ENCODE measurements at regions not wholly inside any gene's neighbourhood (a gene's known extent, or its start where the extent isn't known, plus 50 kb on each side); places are given as distances from the start of the nearest gene placed in this dataset.

DNA sequence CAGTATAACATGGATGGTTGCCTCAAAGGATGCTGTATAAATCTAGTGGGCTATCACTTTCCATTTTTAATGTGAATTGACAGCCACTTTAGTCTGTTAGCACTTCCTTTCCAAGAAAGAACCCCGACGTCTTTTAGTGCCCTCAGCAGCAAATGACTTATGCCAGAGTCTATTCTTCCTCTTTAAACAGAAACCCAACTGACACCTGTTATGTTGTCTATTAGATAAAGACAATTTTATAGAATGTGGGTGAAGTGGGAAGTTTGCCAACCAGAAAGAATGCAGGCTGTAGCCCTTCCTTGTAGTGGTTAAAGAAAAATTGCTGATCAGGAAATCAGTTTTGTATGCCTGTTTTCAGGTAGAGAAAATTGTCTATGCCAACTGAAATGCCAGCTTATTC lies 344.9 kb downstream of the ZNF326 start:
- DNase-seq (ENCODE audit: low read depth), result no peak
- no peak for FAIRE-seq
- Histone ChIP-seq H4K20me1 (ENCODE audit: insufficient read depth, low read length) (no peaks in the 10 kb centered on the region), H3K79me2 (ENCODE audit: insufficient read depth, low read length) (no peaks in the 10 kb centered on the region), H3K27ac (ENCODE audit: low read depth, low read length) (no peak overlapping the region), H3K4me3 (ENCODE audit: insufficient read depth, low read depth, low read length) (no peak overlapping the region), H3K4me1 (ENCODE audit: insufficient read depth, low read length) (no peaks in the 10 kb centered on the region), H3K9me3 (ENCODE audit: insufficient read depth, low read depth, low read length) (no peaks in the 10 kb centered on the region), H3K4me2 (ENCODE audit: low read length) (no peak overlapping the region), H3K27me3 (ENCODE audit: insufficient read depth, low read length) (no peaks in the 10 kb centered on the region), H3K9ac (ENCODE audit: low read length) (no peak overlapping the region), H3K36me3 (ENCODE audit: insufficient read depth, low read length) (no peaks in the 10 kb centered on the region), H2AFZ (ENCODE audit: low read depth, low read length) (no peak overlapping the region)
- Mint-ChIP-seq H3K36me3 (ENCODE audit: low read depth, unreplicated experiment) (no peaks in the 10 kb centered on the region), H3K4me1 (ENCODE audit: low read depth, unreplicated experiment) (no peaks in the 10 kb centered on the region), H3K27ac (ENCODE audit: unreplicated experiment) (no peak overlapping the region), H3K9me3 (ENCODE audit: unreplicated experiment) (no peaks in the 10 kb centered on the region), H3K4me3 (ENCODE audit: unreplicated experiment) (no peak overlapping the region), H3K27me3 (ENCODE audit: low read depth, unreplicated experiment) (peaks cover 3% of the 10 kb centered on the region)
- TF ChIP-seq, protein P1, sequence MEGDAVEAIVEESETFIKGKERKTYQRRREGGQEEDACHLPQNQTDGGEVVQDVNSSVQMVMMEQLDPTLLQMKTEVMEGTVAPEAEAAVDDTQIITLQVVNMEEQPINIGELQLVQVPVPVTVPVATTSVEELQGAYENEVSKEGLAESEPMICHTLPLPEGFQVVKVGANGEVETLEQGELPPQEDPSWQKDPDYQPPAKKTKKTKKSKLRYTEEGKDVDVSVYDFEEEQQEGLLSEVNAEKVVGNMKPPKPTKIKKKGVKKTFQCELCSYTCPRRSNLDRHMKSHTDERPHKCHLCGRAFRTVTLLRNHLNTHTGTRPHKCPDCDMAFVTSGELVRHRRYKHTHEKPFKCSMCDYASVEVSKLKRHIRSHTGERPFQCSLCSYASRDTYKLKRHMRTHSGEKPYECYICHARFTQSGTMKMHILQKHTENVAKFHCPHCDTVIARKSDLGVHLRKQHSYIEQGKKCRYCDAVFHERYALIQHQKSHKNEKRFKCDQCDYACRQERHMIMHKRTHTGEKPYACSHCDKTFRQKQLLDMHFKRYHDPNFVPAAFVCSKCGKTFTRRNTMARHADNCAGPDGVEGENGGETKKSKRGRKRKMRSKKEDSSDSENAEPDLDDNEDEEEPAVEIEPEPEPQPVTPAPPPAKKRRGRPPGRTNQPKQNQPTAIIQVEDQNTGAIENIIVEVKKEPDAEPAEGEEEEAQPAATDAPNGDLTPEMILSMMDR (IDR thresholded peaks at IDR 0.05; ENCODE audit: insufficient read depth, low read depth, low read length), result no peak
- TF ChIP-seq EZH2 (IDR thresholded peaks at IDR 0.05; ENCODE audit: insufficient read depth, low read length), result no peak

DNA sequence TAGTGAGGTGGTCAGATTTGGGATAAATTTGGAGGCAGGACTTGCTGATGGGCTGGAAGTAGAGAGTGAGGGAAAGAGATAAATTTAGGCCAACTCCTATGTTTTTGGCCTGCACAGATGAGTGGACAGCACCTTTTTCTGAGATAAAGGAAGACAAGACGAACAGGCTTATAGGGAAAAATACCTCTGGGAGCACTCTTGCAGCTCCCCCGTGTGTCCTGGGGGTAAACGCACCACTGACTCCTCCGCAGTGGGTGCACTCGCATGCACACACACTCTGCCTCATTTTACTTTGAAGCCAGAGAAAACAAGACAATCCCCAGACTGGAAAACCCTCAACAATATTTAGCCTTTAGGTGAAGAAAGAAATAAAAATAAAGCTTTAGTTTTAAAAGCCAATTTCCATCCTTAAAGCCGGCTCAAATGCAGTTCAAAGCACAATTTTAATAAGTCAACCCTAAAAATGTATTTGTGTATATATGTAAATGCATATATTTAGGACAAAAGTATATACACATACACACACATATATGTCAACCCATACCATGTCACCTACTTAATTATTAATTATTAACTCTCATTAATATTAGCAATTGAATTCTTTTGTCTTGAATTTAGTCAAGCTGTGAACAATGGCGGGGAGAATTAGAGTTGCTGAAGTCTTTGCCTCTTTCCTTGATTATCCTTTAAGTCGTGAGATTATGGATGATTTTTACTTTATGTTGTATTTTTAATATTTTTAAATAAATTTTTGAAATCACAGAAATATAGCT lies 341.8 kb downstream of the ZNF326 start:
- no peaks in the 10 kb centered on the region for H4K20me1 ChIP-seq (ENCODE audit: insufficient read depth, low read length)
- no peaks in the 10 kb centered on the region for H3K9me3 ChIP-seq (ENCODE audit: insufficient read depth, low read depth, low read length)
- no peak for DNase-seq (ENCODE audit: low read depth)
- no peaks in the 10 kb centered on the region for H3K27me3 ChIP-seq (ENCODE audit: insufficient read depth, low read length)
- TF ChIP-seq EZH2 (IDR thresholded peaks at IDR 0.05; ENCODE audit: insufficient read depth, low read length), result no peak
- TF ChIP-seq, protein P1 (IDR thresholded peaks at IDR 0.05; ENCODE audit: insufficient read depth, low read depth, low read length), result no peak
- Mint-ChIP-seq H3K4me3 (ENCODE audit: unreplicated experiment) (no peak overlapping the region), H3K27ac (ENCODE audit: unreplicated experiment) (no peak overlapping the region), H3K9me3 (ENCODE audit: unreplicated experiment) (no peaks in the 10 kb centered on the region), H3K36me3 (ENCODE audit: low read depth, unreplicated experiment) (no peaks in the 10 kb centered on the region), H3K4me1 (ENCODE audit: low read depth, unreplicated experiment) (no peaks in the 10 kb centered on the region), H3K27me3 (ENCODE audit: low read depth, unreplicated experiment) (peaks cover 3% of the 10 kb centered on the region)
- H3K9ac ChIP-seq (ENCODE audit: low read length), result no peak overlapping the region
- H3K27ac ChIP-seq (ENCODE audit: low read depth, low read length), result no peak overlapping the region
- FAIRE-seq, result no peak
- no peaks in the 10 kb centered on the region for H3K79me2 ChIP-seq (ENCODE audit: insufficient read depth, low read length)
- H3K36me3 ChIP-seq (ENCODE audit: insufficient read depth, low read length), result no peaks in the 10 kb centered on the region
- H2AFZ ChIP-seq (ENCODE audit: low read depth, low read length), result no peak overlapping the region
- no peak overlapping the region for H3K4me2 ChIP-seq (ENCODE audit: low read length)
- H3K4me3 ChIP-seq (ENCODE audit: insufficient read depth, low read depth, low read length), result no peak overlapping the region
- no peaks in the 10 kb centered on the region for H3K4me1 ChIP-seq (ENCODE audit: insufficient read depth, low read length)

DNA sequence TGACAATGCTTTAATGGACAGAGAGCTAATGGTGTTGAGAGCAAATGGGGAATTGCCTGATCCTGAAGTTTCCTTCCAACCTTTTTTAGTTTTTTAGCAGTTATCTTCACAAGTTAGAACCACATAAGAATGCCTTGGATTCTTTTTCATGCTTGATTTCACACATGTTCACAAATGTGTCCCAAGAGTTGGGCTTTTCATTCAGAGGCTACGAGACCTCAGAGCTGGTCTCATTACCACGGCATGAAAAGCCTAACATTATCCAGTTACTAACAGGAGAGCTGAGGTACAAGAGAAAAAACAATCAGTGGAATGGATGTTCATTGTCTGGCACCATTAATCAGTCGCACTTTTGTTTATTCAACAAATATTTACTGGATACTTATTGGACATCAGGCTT lies 340.6 kb downstream of the ZNF326 start:
- H3K36me3 ChIP-seq (ENCODE audit: insufficient read depth, low read length), result no peaks in the 10 kb centered on the region
- FAIRE-seq (no peak), DNase-seq (ENCODE audit: low read depth) (peak; percentile 48)
- H3K4me1 ChIP-seq (ENCODE audit: insufficient read depth, low read length), result no peaks in the 10 kb centered on the region
- H3K27ac Mint-ChIP-seq (ENCODE audit: unreplicated experiment), result no peak overlapping the region
- peak overlapping the region; percentile 15 for H2AFZ ChIP-seq (ENCODE audit: low read depth, low read length)
- H3K4me3 ChIP-seq (ENCODE audit: insufficient read depth, low read depth, low read length), result no peak overlapping the region
- no peak overlapping the region for H3K4me2 ChIP-seq (ENCODE audit: low read length)
- no peak overlapping the region for H3K27ac ChIP-seq (ENCODE audit: low read depth, low read length)
- no peak overlapping the region for H3K4me3 Mint-ChIP-seq (ENCODE audit: unreplicated experiment)
- H3K79me2 ChIP-seq (ENCODE audit: insufficient read depth, low read length), result no peaks in the 10 kb centered on the region
- no peaks in the 10 kb centered on the region for H3K27me3 ChIP-seq (ENCODE audit: insufficient read depth, low read length)
- no peaks in the 10 kb centered on the region for H3K9me3 Mint-ChIP-seq (ENCODE audit: unreplicated experiment)
- H4K20me1 ChIP-seq (ENCODE audit: insufficient read depth, low read length), result no peaks in the 10 kb centered on the region
- H3K36me3 Mint-ChIP-seq (ENCODE audit: low read depth, unreplicated experiment), result no peaks in the 10 kb centered on the region
- no peak for TF ChIP-seq EZH2 (IDR thresholded peaks at IDR 0.05; ENCODE audit: insufficient read depth, low read length)
- TF ChIP-seq, protein P1 (IDR thresholded peaks at IDR 0.05; ENCODE audit: insufficient read depth, low read depth, low read length), result no peak
- H3K27me3 Mint-ChIP-seq (ENCODE audit: low read depth, unreplicated experiment), result peaks cover 3% of the 10 kb centered on the region
- no peak overlapping the region for H3K9ac ChIP-seq (ENCODE audit: low read length)
- no peaks in the 10 kb centered on the region for H3K4me1 Mint-ChIP-seq (ENCODE audit: low read depth, unreplicated experiment)
- H3K9me3 ChIP-seq (ENCODE audit: insufficient read depth, low read depth, low read length), result no peaks in the 10 kb centered on the region
